OCI-M2 (cell line): ENCODE measurements at regions not wholly inside any gene's neighbourhood (a gene's known extent, or its start where the extent isn't known, plus 50 kb on each side); places are given as distances from the start of the nearest gene placed in this dataset.

ENCODE experiments used
- DNase-seq: peaks from one replicate; lab custom pipeline; 2025; ENCODE audit not compliant: unreplicated experiment; lab: John Stamatoyannopoulos, UW

DNA sequence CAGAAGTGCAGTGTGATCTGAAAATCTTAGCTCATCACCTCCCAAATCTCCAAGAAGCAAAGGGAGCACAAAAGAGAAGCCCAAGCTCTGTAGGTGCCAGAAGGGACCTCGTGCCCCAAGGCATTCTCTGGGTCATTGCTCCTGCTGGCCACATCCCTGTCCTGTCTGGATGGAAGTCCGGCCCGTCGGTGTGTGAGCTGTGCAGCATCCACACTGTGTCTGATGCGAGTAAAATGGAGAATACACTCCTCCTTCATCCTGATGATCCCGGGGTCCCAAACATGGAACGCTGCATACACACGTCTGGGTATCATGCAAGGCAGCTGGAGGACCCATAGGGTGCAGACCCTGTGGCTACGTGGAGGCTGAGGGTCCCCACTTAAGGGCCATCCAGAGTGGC lies 851.4 kb downstream of the GALR1 start:
- no peak for DNase-seq

DNA sequence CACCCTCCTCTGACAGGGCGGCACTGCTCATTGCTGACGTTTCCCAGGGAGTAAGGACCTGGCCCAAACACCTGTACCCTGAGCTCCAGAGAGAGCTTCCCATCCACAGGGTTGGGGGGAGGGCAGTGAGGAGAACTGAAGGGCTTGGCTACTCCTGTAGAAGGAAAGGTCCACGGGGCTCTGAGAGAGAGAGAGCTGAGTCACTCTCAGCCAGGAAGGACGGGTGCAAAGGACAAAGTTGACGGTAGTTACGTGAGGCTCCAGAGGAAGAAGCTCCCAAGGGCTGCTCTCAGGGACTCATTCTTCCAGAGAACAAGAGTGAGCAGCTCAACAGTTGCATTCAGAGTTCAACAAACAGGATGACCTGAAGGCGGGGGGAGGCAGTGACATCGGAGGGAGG lies 852.5 kb downstream of the GALR1 start:
- no peak for DNase-seq

DNA sequence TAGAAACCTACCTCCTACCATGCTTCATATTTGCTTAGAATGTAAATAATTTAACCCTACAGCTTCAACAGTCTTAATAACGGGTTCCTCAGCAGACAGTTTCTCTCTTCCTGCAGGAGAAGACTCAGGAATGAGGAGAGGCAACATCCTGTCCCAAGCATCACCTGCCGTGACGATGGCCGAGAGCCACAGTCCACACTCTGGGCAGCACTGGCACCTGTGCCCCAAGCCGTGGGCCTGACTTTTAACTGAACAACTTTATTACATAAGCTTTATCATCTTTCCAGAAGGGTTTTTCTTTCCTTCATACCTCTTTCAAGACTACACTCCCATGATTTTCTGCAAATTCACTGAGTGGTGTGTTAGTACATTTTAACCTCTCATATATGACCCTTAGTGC lies 856.0 kb downstream of the GALR1 start:
- no peak for DNase-seq

DNA sequence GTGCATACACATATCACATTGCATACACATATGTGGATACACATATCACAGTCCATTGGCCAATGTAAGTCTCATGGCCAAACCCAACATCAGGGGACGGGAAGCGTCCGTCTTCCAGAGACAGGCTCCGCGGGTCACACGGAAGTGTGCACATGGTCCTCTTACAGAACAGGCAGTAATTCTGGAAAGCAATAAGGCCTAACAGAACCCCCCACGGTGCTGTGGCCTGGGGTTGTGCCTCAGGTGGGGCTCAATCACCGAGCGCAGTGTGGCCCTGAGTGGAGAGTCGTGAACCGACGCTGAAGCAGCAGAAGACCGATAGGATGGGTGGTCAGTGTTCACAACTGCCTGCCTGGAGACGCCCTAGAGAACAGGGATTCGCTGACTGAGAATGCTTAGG lies 857.3 kb downstream of the GALR1 start:
- DNase-seq = no peak

DNA sequence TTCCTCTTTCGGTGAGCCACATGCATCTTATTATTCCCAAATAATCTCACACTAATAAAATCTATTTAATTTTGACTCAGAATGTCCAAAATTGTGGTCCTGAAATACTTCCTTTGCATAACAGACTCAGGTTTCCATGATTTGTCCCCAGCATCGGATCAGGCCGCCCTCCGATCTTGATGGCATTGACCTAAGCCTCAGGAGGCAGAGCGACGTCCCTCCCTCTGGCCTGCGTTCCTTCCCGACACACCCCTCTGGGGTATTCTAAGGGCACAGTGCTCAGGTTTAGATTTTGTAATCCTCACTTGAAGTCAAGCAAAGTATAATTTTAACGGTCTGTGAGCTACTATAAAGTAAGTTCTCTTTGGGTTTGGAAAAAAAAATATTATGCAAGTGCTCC lies 857.7 kb downstream of the GALR1 start:
- no peak for DNase-seq

DNA sequence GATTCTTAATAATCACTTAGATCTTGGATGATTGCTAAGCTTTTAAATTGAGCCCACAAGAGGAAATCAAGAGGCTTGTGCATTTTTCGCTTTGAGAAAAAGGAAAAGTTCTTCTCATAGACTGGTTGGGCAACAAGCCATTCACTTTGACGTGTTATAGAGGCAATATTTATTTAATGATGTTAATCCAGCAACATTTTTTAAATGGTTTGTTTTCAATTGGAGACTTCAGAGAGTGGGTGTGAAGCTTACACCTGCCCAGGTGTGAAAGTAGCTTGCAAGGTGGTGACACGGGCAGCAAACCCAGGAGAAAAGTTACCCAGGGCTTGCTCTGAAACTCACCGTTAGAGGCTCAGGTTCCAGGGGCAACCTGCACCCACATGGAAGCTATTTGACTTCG lies 858.9 kb downstream of the GALR1 start:
- no peak for DNase-seq

DNA sequence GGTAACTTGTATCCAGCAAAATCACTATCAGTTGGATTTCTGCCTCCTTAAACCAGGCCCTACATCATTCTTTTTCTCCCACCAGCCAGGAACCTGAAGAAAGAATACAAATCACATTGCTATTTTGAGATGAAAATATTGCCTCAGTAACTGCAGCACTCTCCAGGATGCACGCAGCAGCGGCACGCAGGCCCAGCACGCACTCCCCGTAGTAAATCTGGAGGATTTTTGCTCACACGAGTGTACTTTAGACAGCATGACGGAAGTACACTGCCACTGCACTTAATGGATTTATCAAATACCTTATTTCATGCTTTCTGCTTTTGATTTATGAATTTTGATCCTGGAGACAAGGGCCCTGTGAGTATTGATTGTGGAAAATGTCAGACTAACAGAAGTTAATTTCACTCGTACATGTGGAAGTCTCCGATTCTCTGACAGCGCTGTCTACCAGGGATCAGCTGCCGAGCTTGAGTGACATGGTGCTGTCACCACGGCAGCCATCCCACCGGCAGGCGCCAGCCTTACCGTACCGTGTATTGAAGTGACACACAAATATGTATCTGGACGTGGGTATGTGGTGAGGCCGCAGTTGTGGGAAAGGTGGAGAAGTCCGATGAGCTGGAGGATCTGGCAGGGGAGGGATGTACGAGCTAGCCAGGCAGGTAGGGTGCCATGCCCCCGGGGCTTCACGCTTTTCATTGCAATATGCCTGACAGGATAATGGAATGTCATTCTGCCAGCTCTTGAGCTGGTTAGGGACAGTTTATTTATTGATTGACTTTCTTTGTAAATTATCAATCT lies 863.7 kb downstream of the GALR1 start:
- no peak for DNase-seq

DNA sequence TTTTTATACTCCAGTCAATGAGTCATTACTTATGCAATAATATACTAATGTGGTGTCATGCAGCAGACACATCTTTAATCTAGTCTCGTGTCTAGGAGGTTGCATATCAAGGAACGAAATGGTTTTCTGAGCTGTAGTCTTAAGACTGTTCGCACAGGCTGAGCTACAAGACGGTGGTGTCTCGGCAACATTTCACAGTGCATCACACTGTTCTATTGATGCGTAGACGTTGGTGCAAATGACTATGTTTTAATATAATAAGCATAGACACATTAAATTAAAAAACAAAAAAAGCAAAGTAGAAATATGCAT lies 864.2 kb downstream of the GALR1 start:
- no peak for DNase-seq

DNA sequence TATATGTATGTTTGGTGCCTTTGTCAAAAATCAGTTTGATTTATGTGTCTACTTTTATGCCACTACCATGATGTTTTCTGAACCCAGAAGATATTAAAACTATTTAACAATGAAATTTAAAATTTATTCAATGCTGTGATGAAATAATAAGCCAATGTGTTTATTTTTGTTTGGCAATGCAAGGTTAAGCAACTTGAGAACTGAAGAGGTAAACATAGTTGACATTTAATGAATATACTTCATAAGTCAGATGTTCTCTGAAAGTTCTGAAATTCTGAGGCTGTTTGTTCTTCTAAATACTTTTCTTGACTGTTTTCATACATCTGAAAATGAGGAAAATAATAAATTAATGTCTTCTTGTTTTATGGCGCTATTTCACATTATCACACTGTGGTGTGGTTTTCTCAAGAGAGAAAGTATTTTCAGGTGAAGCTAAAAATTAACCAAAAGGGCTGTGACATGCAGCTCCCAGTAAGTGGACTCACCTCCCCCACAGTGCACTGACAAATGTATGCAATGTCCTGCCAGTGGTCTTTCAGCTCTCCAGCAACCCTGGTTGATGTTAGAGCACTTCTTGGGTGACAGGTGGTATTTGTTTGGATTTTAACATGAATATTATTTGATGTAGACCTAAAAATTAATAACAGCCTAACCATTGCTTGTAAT lies 863.6 kb upstream of the SALL3 start:
- DNase-seq = no peak

DNA sequence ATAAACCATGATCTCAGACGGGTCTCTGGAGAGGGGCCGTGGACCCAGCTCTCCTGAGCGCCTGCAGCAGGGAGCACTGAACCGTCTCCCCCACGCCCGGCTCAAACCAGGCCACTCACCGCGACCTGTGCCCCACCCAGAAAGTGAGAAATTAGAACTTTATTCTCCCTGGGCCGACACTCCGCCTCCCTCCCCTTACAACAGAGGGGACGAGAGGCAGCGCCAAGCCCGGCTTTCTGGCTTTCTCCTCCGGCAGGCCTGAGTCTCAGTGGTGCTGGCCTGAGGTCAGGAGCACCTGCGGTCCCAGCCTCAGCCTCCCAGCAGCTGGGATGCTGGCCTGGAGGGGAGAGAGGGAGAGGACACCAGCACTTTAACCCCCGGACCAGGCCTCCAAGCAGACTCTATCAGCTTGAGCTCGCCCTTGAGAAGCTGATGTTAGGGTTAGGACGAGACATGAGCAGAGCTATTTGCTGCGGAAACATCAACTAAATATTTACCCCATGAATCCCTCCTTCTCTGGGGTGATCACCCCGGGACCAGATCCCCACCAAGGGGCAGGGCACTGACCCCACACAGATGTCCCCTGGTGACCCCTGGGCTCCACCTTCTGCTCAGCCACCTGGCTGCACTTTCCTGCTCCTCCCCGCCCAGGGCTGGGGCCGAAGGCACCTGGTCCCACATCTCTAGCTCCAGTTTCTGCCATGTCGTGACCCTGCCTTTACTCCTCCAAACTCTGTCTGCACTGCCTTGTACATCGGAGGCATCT lies 856.3 kb upstream of the SALL3 start:
- DNase-seq = no peak

DNA sequence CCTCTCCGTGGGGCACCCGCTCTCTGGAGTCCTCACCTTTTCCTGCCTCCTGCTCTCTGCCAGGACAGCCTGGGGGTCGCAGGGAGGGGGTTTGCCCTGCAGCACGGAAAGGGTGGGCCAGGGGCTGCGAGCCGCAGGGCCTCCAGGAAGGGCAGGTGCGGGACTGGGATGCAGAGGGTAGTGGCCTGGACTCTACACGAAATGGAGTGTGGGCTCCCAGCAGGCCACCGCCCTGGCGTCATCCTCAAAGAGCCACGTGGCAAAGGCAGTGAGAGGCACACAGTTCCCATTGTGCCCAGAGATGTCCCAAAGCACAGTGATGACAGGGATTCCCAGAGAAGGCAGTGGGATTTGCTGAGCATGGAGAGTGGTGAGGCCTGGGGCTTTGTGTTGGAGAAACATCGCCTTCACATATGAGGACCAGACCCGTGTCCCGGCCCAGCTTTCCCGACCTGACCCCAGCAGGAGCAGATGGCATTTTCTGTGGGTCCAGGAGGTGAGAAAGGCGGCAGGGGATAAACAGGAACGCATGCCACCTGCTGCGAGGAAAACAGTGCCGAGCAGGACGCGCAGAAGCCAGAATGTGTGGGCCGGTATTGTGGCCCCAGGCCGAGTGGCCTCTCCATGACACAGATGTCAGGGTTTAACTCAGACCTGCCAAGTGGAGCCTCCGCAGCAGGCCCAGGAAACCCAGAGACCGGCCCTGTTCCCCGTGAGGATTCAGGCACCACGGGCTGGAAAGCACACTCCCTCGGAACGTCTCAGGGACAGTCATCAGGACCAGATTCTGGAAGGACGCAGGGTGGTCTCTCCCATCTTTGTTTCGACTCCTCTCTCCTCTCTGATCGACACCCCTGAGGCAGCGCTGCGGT lies 855.5 kb upstream of the SALL3 start:
- no peak for DNase-seq

DNA sequence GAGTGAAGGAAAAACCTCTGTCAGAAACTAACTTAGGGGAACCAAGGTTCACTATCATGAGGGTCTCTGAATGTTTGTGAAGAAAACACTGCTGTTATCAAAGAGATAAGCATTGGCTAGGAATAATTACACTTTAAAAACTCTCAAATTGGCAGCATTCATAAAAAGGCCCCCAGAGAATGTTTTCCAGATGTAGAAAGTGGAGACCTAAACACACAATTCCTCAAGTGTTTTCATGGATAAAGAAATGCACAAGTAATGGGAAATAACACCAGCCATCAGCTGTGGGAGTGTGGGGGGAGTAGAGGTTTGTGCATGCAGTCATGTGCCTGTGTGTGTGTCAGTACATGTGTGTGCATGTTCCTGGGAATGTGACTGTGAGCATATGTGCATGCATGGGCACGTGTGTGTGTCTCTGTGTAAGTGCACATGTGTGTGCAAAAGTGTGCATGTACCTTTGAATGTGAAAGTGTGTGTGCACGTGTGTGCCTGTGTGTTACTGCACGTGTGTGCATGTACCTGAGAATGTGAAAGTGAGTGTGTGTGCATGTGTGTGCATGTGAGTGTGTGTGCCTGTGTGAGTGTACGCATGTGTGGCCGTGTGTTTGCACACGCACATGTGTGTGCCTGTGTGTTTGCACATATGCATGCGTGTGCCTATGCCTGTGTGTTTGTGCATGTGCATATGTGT lies 854.3 kb upstream of the SALL3 start:
- DNase-seq = no peak

DNA sequence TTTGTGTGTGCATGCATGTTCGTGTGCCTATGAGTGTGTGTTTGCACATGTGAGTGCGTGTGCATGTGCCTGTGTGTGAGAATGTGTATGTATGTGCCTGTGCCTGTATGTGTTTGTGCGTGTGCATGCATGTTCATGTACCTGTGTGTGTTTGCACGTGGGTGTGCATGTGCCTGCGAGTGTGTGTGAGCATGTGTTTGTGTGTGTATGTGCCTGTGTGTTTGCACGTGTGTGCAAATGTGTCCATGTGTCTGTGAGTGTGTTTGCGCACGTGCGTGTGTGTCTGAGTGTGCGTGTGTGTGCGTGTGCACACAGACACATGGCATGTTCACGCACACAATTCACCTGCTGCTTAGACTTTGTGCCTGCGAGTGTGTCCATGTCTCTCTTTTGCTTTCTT lies 853.5 kb upstream of the SALL3 start:
- DNase-seq = no peak

DNA sequence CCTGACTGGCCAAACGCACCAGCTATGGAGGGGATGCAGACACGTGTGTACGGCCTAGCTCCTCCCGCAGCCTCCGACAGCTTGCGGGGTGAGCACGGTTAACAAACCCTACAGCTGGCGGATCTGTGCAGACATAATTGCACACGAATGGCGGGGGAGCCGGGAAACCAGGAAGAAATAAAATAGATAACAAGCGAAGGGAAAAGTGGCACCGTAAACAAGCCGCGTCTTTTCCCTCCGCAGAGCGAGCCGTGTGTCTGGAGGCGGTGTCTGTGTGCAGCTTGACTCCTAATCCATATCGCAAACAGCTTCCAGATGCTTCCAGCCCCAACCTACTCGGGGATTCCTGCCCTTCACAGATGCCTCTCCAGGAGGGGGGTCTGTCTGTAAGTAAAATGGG lies 853.1 kb upstream of the SALL3 start:
- no peak for DNase-seq

DNA sequence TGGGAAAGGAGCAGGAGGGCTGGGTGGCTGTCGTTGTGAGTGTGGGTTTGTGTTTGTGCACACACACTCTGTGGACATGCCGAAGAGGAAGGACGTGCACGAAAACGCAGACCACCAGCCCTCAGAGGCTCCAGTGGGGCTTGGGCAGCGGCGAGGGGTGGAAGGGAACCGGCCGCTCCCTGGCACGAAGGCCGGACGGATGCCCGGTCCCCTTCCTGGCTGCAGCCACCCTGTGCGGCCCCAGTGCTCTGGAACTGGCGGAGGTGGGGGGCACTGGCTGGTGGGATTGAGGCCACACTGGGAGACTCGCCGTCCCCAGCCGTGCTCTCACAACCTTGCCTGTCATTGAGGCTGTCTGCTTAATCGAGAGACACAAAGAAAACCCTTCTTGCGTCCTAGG lies 852.6 kb upstream of the SALL3 start:
- no peak for DNase-seq

DNA sequence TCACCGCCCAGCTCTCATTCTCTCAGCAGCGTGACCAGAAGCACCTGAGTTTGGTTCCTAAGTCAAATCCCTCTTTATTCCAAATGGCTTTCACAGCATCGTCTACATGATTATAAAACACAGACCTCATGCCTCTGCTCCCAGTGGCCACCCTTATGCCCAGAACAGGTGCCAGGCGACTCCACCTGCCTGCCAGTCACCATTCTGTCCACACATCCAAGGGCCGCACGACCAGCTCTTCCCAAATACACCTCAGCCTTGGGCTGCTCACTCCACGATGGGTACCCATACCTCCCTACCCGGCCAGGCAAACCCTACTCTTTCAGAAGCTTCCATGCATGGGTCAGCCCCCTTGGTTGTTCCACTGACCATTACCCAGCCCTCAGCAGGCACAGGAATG lies 851.6 kb upstream of the SALL3 start:
- no peak for DNase-seq

DNA sequence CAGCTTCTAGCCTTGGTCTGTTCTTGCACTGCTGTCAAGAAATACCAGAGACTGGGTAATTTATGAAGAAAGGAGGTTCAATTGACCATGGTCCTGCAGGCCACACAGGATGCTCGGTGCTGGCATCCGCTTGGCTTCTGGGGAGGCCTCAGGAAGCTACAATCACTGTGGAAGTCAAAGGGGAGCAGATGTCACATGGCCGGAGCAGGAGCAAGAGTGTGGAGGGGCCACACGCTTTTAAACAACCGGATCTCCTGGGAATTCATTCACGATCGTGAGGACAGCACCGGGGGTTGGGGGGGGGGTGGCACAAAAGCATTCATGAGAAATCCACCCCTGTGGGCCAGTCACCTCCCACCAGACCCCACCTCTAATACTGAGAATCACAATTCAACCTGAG lies 850.4 kb upstream of the SALL3 start:
- DNase-seq = no peak

DNA sequence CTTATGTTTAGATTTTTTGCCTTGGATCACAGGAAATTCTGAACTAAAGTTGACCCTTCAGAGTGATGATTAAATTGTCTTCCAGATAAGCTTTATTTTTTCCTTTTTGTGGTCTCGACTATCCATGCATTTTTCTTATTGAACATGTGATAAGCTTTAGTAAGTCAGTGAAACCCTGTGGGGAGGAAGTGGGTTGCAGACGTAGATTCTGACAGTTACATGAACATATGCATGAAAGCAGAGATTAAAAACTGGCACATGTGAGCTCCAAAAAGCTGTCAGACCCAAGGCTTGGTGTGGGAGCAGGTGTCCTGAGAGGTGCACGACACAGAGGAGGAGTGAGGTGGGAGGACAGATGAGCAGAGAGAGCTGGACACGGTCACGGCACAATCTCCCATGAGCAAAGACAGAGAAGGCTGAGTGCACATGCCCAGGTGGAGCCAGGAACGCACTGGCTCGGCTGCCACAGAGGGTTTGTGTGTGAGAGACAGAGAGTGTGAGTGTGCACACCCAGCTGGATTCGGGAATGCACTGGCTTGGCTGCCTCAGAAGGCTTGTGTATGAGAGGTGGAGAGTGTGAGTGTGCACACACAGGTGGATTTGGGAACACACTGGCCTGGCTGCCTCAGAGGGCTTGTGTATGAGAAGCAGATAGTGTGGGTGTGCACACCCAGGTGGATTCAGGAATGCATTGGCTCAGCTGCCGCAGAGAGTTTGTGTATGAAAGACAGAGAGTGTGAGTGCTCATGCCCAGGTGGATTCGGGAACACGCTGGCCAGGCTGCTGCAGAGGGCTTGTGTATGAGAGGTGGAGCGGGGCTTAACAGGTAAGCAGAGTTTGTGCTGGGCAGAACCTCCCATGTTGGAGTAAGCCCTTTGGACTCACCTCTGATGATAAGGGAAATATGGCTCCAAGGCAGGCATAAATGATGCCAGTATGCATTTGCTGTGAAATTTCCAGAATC lies 849.1 kb upstream of the SALL3 start:
- no peak for DNase-seq

DNA sequence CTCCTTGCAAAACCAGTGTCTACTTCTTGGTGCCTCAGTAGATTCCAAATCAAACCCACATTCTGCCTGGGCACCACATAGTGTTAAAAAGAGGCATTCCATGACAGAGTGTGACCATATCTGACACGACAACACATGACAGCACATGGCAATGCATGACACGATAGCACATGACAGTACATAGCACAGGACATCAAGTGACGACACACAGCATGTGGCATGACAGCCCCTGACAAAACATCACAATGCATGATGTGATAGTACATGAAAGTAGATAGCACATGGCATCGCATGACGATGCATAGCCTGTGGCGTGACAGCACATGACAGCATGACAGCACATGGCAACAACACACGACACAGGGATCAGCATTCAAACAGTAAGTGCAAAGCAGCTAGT lies 845.9 kb upstream of the SALL3 start:
- DNase-seq = no peak

DNA sequence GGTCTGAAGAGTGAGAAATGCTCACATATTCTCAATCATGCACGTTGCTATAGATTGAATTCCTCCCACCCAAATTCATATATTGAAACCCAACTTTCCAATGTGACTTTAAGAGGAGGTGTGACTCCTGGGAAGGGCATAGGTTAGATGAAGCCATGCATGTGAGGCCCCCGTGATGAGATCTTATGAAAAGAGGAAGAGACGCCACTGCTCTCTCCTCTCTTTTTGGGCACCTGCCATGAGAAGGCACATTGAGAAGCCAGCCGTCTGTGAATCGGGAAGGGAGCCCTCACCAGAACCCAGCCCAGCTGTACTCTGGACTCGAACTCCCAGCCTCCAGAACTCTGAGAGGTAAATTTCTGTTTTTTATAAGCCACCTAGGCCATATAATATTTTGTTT lies 842.6 kb upstream of the SALL3 start:
- DNase-seq = no peak
